ENCODE measurements at regions not wholly inside any gene's neighbourhood (a gene's known extent, or its start where the extent isn't known, plus 50 kb on each side); places are given as distances from the start of the nearest gene placed in this dataset.

- intact Hi-C loops (cut with micrococcal nuclease), result no loop called here
Observed at GRCh38 chr10:128462844-128463243, 336.6 kb upstream of the MKI67 start.

- intact Hi-C loops (cut with micrococcal nuclease), result no loop called here
Observed at GRCh38 chr10:128463991-128464760, 338.0 kb upstream of the MKI67 start.

DNA sequence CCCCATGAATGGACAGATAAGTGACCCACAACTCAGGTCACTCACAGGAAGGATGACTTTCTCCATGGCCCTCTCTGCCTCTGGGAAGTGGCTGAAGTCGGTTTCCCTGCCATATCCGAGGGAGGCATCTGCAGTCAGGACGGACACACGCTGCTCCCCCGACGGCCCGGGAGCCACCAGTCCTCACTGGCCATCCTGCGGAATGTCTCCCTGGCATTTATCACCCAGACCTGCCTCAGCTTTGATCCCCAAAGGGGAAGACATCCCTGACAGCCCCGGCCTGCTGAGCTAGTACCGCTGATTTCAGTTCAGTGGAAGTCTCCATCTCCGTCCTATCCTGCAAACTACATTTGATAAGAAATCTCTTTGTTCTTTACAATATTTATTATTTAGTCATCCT is 339.5 kb upstream of the MKI67 start:
- intact Hi-C loops (cut with micrococcal nuclease), result no loop called here

DNA sequence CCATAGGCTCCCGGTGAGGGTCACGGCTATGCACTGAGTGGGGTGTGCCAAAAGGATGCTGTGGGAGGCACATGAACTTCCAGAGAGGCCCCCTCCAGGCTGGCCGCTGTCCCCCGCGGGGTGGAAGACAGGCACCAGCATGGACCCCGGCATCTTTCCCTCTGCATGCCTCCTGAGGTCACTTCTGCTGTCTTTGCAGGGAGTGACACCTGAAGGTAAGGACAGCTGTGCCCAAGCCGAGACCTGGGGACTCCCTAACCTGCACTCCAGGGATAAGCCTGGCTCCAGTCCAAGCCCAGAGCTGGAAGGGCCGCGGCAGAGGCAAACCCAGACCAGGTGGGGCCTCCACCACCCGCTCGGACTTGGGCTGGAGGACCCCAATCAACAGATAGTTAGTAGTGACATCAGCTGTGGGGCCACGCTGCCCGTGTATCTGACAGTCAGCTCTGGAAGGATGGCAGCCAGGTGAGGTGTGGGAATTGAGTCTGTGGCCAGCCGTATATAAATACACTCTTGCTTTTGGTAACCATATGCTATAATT is 340.7 kb upstream of the MKI67 start:
- intact Hi-C loops (cut with micrococcal nuclease), result no loop called here

DNA sequence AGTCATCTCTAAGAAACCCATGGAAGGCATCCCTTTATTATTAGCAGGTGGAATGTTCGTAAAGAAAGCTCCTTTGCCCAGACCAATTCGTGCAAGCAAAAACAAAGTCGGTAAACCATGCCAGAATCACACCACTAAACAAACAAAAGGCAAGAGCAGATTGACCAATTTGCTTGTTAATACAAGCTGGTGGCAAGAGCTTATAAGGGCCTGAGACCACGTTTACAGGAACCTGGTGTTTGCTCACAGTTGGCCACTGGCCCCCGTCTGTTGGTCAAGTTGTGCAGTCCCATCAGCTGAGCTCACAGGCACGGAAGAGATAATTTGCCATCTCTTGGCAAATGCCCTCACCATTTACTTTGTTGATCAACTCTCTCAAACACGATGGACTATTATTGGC is 342.2 kb upstream of the MKI67 start:
- intact Hi-C loops (cut with micrococcal nuclease), result no loop called here

- intact Hi-C loops (cut with micrococcal nuclease), result no loop called here
Observed at GRCh38 chr10:128469515-128469914, 343.3 kb upstream of the MKI67 start.

- intact Hi-C loops (cut with micrococcal nuclease), result no loop called here
Observed at GRCh38 chr10:128470321-128470965, 344.2 kb upstream of the MKI67 start.

- intact Hi-C loops (cut with micrococcal nuclease), result no loop called here
Observed at GRCh38 chr10:128471151-128471550, 344.9 kb upstream of the MKI67 start.

- intact Hi-C loops (cut with micrococcal nuclease), result no loop called here
Observed at GRCh38 chr10:128472196-128472595, 346.0 kb upstream of the MKI67 start.

GRCh38 chr10:128473396-128473795 is 347.2 kb upstream of the MKI67 start:
- intact Hi-C loops (cut with micrococcal nuclease), result no loop called here

DNA sequence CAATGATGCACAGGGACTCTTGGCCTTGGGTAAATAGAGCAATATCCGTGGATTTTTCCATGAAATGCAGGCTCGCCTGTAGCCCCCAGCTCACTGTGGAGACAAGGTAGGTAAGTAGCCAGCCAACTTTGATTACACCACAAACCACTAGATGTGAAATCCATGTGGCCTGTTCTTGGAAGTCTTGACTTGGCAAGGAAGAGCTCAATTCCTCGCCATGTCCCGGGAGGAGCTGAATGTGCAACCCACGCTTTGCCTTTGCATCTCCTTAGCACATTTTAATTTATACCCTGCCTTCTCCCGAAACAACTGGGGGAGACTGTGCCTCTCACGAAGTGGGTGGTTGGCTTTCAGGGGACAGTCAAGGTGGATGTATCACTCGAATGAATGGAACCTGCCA is 347.7 kb upstream of the MKI67 start:
- intact Hi-C loops (cut with micrococcal nuclease), result no loop called here

- intact Hi-C loops (cut with micrococcal nuclease), result no loop called here
Observed at GRCh38 chr10:128474571-128474970, 348.3 kb upstream of the MKI67 start.

GRCh38 chr10:128475686-128476367 is 349.6 kb upstream of the MKI67 start:
- intact Hi-C loops (cut with micrococcal nuclease), result no loop called here

DNA sequence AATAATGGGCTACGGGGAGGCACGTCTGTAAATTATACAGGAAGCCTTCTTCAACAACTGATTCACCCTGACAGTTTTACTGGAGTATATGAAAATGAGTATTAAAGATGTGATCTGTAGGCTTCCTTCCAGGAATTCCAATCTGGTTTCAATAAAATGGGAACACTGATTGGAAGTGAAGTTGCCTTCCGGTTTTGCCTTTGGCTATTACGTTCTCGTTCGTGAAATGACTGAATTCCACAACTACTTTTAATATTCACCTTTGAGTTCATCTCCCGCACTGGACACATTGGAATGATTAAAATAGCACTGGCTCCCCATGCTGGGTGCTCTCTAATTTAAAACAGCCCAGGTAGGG is 350.1 kb upstream of the MKI67 start:
- intact Hi-C loops (cut with micrococcal nuclease), result no loop called here

DNA sequence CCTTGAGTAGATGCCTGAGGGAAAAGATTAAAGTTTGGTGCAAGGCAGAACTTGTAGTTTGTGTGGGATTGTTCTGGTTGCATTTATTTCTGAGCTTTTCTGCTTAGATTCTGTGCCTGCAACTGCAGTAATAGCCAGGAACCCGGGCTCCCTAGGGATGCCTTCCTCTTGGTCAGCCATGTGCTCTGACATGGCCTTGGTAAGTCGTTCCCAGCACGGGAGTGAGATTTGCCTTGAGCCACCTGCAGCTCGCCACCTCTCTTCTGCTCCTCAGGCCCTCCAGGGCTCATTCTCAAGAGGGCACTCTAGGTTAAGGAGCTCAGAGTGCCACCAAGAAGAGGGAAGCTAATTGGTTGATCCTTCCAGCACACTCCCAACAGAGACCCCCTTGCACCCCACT is 350.6 kb upstream of the MKI67 start:
- intact Hi-C loops (cut with micrococcal nuclease), result no loop called here

- intact Hi-C loops (cut with micrococcal nuclease), result no loop called here
Observed at GRCh38 chr10:128480601-128481000, 354.4 kb upstream of the MKI67 start.

DNA sequence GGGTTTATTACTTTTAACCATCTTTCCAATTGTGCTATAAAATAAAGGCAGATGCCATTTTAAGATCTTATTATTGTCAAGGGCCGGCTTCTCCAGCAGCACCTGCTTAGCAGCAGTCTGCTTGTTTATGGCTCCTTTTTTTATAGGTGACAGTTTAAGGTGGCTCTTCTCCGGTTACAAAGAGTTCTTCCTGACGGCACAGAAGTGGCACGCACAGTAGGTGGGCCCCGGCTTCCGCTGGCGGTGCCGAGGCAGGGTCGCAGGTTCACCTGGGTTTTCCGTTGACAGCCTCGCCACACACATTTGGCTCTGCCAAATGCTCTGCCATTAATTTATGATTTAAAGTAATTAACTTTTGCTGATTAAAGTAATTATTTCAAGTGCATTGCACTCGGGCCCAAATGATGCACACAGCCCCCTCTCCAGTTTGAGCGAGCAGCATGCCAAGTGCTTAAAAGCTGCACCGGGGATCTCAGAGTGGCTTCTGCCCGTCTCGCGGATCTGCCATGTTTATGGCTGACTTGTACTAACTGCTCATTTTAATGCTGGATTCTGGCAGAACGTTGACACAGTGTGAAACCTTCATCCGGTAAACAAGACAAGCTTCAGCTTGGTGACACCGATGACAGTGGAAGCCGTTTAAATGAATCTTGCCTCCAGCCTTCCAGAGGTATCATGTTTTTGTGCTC is 355.1 kb upstream of the MKI67 start:
- intact Hi-C loops (cut with micrococcal nuclease), result no loop called here

- intact Hi-C loops (cut with micrococcal nuclease), result no loop called here
Observed at GRCh38 chr10:128482052-128482451, 355.8 kb upstream of the MKI67 start.

- intact Hi-C loops (cut with micrococcal nuclease), result no loop called here
Observed at GRCh38 chr10:128483216-128483615, 357.0 kb upstream of the MKI67 start.

- intact Hi-C loops (cut with micrococcal nuclease), result no loop called here
Observed at GRCh38 chr10:128484041-128484440, 357.8 kb upstream of the MKI67 start.

- intact Hi-C loops (cut with micrococcal nuclease), result no loop called here
Observed at GRCh38 chr10:128485701-128486235, 359.5 kb upstream of the MKI67 start.
